Osteoblast (primary cell): ENCODE measurements at regions not wholly inside any gene's neighbourhood (a gene's known extent, or its start where the extent isn't known, plus 50 kb on each side); places are given as distances from the start of the nearest gene placed in this dataset.
A peak's percentile ranks its signal among the peaks of the same experiment; 100 is the strongest.

Source experiments
- DNase-seq: peaks from one replicate; pipeline ENCODE4 v3.0.0; 2011; ENCODE audit warnings: low spot score, mixed read lengths; ENCODE audit not compliant: insufficient read length; ENCODE audit errors: missing footprints
- H2AFZ ChIP-seq: 2 replicates; pipeline ENCODE4 v1.6.0; 2011; ENCODE audit warnings: mild to moderate bottlenecking, low read length
- H3K27ac ChIP-seq: 2 replicates; pipeline ENCODE4 v1.5.1; 2011; ENCODE audit warnings: mild to moderate bottlenecking, low read depth, low read length, moderate library complexity
- H3K27me3 ChIP-seq: 2 replicates; pipeline ENCODE4 v1.6.0; 2012; ENCODE audit warnings: mild to moderate bottlenecking, control low read depth, inconsistent platforms, low read length, moderate library complexity; ENCODE audit not compliant: insufficient read depth
- H3K36me3 ChIP-seq: 2 replicates; pipeline ENCODE4 v1.5.1; 2011; ENCODE audit warnings: mild to moderate bottlenecking, low read length, control low read depth, moderate library complexity; ENCODE audit not compliant: insufficient read depth
- H3K4me1 ChIP-seq: 2 replicates; pipeline ENCODE4 v1.5.1; 2011; ENCODE audit warnings: mild to moderate bottlenecking, low read length, control low read depth, moderate library complexity; ENCODE audit not compliant: insufficient read depth
- H3K4me2 ChIP-seq: 2 replicates; pipeline ENCODE4 v1.6.0; 2011; ENCODE audit warnings: mild to moderate bottlenecking, low read length; ENCODE audit not compliant: insufficient read depth
- H3K4me3 ChIP-seq: fragments of 200-600 bp; sonication (generic); 3 replicates; pipeline ENCODE4 v1.5.1; 2012; ENCODE audit warnings: mild to moderate bottlenecking, low read length, inconsistent platforms; ENCODE audit not compliant: insufficient read depth
- H3K79me2 ChIP-seq: 2 replicates; pipeline ENCODE4 v1.6.0; 2012; ENCODE audit warnings: mild to moderate bottlenecking, low read length, control low read depth, inconsistent platforms; ENCODE audit not compliant: insufficient read depth
- H3K9me3 ChIP-seq: 2 replicates; pipeline ENCODE4 v1.5.1; 2011; ENCODE audit warnings: low read depth, low read length, control low read depth
- H4K20me1 ChIP-seq: 2 replicates; pipeline ENCODE4 v1.6.0; 2012; ENCODE audit warnings: mild to moderate bottlenecking, low read length, control low read depth; ENCODE audit not compliant: insufficient read depth
- CTCF ChIP-seq: IDR thresholded peaks from 2 replicates; pipeline ENCODE4 v1.5.1; 2011; ENCODE audit warnings: mild to moderate bottlenecking, low read depth, low read length, moderate library complexity; ENCODE audit errors: extremely low read depth

- no peaks in the 10 kb centered on the region for H4K20me1 ChIP-seq
- no peaks in the 10 kb centered on the region for H3K27me3 ChIP-seq
- H3K79me2 ChIP-seq, result no peaks in the 10 kb centered on the region
- no peak overlapping the region for H3K4me2 ChIP-seq
- H3K27ac ChIP-seq, result no peak overlapping the region
- no peaks in the 10 kb centered on the region for H3K36me3 ChIP-seq
- H3K4me3 ChIP-seq, result no peak overlapping the region
- no peak for TF ChIP-seq CTCF
- no peaks in the 10 kb centered on the region for H3K9me3 ChIP-seq
- H3K4me1 ChIP-seq, result no peaks in the 10 kb centered on the region
- H2AFZ ChIP-seq, result no peak overlapping the region
- peak; percentile 17 for DNase-seq
These were observed 294.6 kb downstream of the SNAPC1 start for GRCh38 chr14:62056789-62057188.

GRCh38 chr14:62062645-62063044 lies 300.4 kb downstream of the SNAPC1 start:
- Histone ChIP-seq H3K79me2 (no peaks in the 10 kb centered on the region), H3K27ac (no peak overlapping the region), H3K36me3 (no peaks in the 10 kb centered on the region), H3K27me3 (peaks cover 3% of the 10 kb centered on the region), H3K9me3 (no peaks in the 10 kb centered on the region), H3K4me1 (no peaks in the 10 kb centered on the region), H3K4me3 (no peak overlapping the region), H3K4me2 (no peak overlapping the region), H4K20me1 (no peaks in the 10 kb centered on the region), H2AFZ (no peak overlapping the region)
- TF ChIP-seq CTCF, result no peak
- DNase-seq, result no peak

- DNase-seq, result no peak
- H3K4me2 ChIP-seq, result no peak overlapping the region
- H3K4me3 ChIP-seq, result no peak overlapping the region
- H3K9me3 ChIP-seq, result no peaks in the 10 kb centered on the region
- no peak for TF ChIP-seq CTCF
- H3K27me3 ChIP-seq, result peaks cover 3% of the 10 kb centered on the region
- no peaks in the 10 kb centered on the region for H3K36me3 ChIP-seq
- no peaks in the 10 kb centered on the region for H3K4me1 ChIP-seq
- H3K79me2 ChIP-seq, result no peaks in the 10 kb centered on the region
- H3K27ac ChIP-seq, result no peak overlapping the region
- H2AFZ ChIP-seq, result no peak overlapping the region
- H4K20me1 ChIP-seq, result no peaks in the 10 kb centered on the region
These were observed 302.6 kb downstream of the SNAPC1 start for GRCh38 chr14:62064751-62065323.

- Histone ChIP-seq H3K4me2 (no peak overlapping the region), H4K20me1 (no peaks in the 10 kb centered on the region), H2AFZ (no peak overlapping the region), H3K27me3 (peaks cover 3% of the 10 kb centered on the region), H3K4me3 (no peak overlapping the region), H3K36me3 (no peaks in the 10 kb centered on the region), H3K79me2 (no peaks in the 10 kb centered on the region), H3K4me1 (no peaks in the 10 kb centered on the region), H3K9me3 (no peaks in the 10 kb centered on the region), H3K27ac (no peak overlapping the region)
- DNase-seq, result no peak
- no peak for TF ChIP-seq CTCF
These were observed 304.1 kb downstream of the SNAPC1 start for GRCh38 chr14:62066304-62066703.
